ENCODE measurements at regions not wholly inside any gene's neighbourhood (a gene's known extent, or its start where the extent isn't known, plus 50 kb on each side); places are given as distances from the start of the nearest gene placed in this dataset.

DNA sequence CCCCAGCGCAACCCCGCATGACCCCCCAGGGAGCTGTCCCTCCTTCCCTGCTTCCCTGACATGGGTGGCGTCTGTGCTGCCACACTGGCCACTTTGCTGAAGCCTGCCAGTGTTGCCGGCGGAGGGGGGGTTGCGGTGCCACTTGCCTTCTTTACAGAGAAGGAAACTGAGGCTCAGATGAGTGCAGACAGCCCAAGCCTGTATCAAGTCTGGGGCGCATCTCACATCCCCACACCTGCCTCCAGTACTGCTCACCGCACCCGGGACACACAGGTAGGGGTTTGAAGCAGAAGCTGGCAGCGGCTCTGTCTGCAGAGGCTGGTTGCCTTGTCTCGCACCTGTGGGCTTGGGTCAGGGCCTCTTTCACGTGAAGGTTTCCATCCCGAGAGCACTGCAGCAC lies 104.7 kb upstream of the RTL1 start:
- TF ChIP-seq CTCF (IDR thresholded peaks at IDR 0.05; ENCODE audit: extremely low read depth in 1 of 2, insufficient read depth in 1 of 2, low read depth in 1 of 2, low read length in 2 of 2) (no peak), POLR2A (IDR thresholded peaks at IDR 0.05; ENCODE audit: low read depth, low read length) (no peak), EZH2 (IDR thresholded peaks at IDR 0.05; ENCODE audit: borderline replicate concordance, low read depth, low read length, severe bottlenecking) (no peak), POLR2AphosphoS5 (IDR thresholded peaks at IDR 0.05; ENCODE audit: insufficient read depth, low read depth, low read length) (no peak), JUN (IDR thresholded peaks at IDR 0.05; ENCODE audit: borderline replicate concordance, insufficient read depth, insufficient read length, low read depth) (no peak), MYC (IDR thresholded peaks at IDR 0.05; ENCODE audit: low read depth, low read length) (no peak), FOS (IDR thresholded peaks at IDR 0.05; ENCODE audit: borderline replicate concordance, insufficient read depth, low read length) (no peak), GATA2 (IDR thresholded peaks at IDR 0.05; ENCODE audit: insufficient read depth, insufficient read length, low read depth, low read length) (no peak)
- TF ChIP-seq, protein P1, sequence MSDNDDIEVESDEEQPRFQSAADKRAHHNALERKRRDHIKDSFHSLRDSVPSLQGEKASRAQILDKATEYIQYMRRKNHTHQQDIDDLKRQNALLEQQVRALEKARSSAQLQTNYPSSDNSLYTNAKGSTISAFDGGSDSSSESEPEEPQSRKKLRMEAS (IDR thresholded peaks at IDR 0.05; ENCODE audit: insufficient read depth, insufficient read length): no peak

All from endothelial cell of umbilical vein (primary cell).